ENCODE measurements at regions not wholly inside any gene's neighbourhood (a gene's known extent, or its start where the extent isn't known, plus 50 kb on each side); places are given as distances from the start of the nearest gene placed in this dataset.

DNA sequence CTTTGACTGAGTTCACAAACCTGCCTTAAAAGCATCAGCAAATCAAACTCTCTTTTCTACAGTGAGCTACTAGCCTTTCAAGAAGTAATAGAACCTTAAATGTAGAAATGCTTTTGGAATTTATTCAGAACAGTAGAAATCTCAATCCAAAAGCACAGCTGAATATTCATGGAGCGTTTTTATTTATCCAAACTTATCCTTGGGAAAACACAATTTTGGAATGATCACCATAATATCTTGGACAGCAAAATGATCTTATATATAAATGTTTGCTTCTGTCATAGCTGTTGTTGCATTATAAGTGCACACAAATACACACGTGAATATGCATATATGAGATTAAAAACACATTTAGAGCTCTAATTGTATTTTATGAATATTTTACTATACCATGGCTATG, 747.3 kb upstream of the PIK3C3 start:
- no peak for DNase-seq

DNA sequence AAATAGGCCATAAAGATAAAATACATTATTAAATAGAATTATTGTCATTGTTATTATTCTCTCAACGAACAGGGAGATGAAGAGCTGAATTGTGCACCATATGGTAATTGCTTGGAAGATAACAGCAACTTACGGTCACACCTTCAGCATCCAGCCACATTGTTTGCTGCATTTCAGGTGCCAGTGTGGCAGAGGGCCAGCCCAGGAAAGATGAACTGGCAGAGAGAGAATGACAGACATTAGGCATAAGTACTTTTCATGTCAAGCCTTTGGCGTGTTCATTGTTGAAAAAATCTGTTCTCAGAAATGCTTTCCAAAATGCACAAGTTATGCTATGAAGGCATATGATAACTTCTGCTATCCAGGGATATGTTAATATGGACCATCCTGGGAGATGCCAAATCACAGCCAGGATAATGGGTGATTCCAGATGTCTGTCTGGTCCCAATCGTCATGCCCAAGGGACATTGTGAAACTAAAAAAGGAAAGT, 748.6 kb upstream of the PIK3C3 start:
- DNase-seq: no peak

DNA sequence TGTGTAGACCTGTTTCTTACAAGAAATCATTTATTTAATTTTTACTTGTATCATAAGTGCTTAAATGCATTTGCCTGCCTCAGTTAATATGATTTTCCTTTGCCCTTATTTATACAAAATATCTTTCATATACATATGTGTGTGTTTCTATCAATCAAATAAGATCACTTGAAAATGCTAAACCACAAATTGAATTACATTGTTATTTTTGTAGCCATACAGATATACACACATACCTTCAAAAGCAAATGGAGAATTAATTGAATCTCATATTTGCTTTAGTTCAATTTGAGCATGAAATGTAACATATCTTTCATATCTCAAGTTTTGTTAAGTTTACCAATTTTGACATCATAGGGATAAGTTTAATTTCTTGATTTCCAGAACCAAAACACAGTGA, 755.8 kb upstream of the PIK3C3 start:
- no peak for DNase-seq

DNA sequence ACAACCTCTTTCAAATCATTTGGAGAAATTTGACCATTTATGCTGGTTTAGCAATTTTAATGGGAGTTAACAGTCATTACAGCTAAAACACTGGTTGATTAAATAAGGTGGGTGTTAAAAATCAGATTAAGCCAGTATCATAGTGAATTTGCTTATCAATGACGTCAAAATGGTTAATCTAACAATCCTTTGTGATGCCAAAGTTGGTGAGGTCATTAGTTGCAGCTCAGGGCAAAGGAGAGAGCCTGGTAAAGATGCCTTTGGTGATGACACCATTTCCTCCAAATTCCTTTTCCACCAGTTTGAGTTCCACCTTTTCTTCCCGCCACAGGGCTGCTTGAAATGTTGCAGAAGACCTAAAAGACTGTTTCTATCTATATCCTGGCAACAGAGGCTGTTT, 757.1 kb upstream of the PIK3C3 start:
- DNase-seq: no peak

- DNase-seq: no peak
Measured at GRCh38 chr18:41170346-41170745, 784.7 kb upstream of the PIK3C3 start.

- no peak for DNase-seq
Measured at GRCh38 chr18:41165625-41166024, 789.4 kb upstream of the PIK3C3 start.

DNA sequence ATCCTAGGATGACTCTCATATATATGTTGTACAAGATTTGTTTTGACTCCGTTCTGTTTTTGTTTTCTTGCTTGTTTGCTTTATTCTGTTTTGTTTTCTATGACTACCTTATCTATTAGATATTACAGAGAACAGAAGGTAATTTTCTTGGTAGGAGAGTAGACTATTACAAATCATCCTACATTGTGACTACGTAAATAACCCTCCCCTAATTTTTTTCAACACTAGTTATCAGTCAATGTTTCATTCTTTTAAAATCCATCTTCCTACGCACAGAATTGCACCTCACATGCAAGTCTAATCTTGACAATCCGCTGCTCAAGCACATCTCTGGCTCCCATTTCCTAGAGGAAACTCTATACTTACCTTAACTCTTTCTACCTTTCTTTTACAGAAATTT, 792.3 kb upstream of the PIK3C3 start:
- DNase-seq: no peak

DNA sequence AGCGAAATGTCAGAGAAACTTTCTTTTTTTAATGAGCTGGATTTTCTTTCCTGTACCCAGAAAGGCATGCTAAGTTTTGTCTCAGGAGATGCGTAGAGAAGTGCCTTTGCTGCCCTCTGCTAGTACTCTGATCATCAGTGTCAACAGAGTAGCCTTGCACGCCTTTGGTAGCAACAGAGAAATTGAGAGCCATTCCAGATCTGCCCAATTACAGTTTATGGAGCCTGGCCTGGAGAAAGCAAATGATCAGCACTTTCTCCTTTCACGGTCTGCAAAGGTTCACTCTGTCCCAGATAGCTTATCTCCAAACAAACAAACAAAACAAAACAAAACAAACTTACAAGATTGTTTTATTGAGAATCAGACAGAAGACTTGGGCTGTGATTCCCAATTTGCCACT, 792.8 kb upstream of the PIK3C3 start:
- DNase-seq: no peak

GRCh38 chr18:41155910-41156851, 798.9 kb upstream of the PIK3C3 start:
- no peak for DNase-seq

DNA sequence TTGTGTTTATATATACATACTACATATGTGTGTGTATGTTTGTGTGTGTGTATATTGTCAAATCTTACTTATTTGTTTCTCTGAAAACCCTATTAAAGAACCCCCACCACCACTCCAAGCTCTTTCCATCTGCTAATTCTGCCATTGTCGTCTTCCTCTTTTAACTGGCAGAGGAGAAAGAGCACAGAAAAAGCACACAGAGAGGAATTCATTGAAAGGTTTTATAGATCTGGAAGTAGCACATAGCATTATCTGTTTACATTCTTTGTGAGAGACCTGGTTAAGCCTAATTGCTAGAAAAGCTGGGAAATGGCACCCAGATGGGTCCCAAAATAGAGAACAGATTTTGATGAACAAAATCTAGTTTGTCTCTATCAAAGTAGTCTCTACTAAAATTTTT, 800.0 kb upstream of the PIK3C3 start:
- DNase-seq: no peak

GRCh38 chr18:41153871-41154270, 801.2 kb upstream of the PIK3C3 start:
- no peak for DNase-seq

DNA sequence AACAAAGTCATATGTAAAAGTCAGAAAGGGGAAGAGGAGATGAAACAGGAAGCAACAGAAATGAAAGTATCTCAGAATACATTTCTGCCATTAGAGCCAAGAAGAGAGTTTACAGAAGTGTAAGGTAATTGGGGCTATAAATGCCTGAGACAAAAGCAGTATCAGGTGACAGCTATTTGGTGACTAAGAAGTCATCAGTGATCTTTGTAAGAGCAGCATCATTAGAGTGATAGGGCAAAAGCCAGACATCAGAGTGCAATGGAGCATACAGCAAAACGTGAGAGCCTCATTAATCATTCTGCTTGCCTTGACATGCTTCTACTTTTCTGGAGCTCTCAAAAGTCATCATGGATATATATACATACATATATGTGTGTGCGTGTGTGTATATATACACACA, 804.7 kb upstream of the PIK3C3 start:
- DNase-seq: no peak

DNA sequence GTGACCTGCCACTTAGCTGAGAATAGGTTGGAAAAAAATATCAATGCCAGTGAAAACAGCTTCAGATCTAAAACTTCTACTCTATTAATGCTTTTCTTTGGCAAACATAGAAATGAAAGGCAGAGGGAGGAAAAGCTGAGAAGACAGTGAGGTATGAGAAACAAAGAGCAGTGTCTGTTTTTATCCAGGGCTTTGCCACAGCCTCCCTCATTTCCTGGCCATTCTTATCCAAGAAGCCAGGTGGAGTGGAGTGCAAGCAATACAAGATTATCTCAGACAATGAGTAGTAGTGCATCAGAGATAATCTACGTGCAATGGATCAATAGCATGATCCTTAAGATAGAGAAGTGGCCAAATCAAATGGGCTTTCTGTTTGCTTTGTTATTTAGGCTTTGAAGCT, 808.7 kb upstream of the PIK3C3 start:
- no peak for DNase-seq

- no peak for DNase-seq
Measured at GRCh38 chr18:41145516-41145915, 809.5 kb upstream of the PIK3C3 start.

DNA sequence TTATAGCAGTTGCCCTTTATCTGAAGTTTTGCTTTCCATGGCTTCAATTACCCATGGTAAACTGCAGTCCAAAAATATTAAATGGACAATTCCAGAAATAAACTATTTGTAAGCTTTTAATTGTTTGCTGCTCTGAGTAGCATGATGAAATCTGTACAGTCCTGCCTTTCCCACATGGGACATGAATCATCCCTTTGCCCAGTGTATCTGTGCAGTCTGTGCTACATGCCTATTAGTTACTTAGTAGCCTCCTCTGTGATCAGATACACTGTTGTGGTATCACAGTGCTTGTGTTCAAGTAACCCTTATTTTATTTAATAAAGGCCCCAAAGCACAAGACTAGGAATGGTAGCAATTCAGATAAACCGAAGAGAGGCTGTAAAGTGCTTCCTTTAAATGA, 810.6 kb upstream of the PIK3C3 start:
- no peak for DNase-seq

GRCh38 chr18:41140506-41140905, 814.5 kb upstream of the PIK3C3 start:
- DNase-seq: no peak

DNA sequence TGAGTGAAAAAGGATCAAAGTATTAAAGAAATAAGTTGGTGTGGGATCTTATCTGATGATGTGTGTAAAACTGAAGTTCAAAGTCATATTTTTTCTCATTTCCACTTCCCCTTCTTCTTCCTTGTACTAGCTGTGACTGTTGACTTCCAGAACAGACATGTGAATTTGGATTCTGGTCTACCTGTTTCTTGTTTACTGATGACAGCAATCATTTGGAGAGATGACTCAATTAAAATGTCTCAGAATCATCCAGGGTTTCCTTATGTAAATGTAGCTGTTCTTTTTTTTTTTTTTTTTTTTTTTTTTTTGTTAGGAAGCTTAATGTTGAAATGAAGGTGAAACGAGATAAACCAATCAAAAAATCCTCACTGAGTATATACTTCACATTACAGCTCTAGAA, 819.9 kb upstream of the PIK3C3 start:
- DNase-seq: no peak

GRCh38 chr18:41134426-41134825, 820.6 kb upstream of the PIK3C3 start:
- no peak for DNase-seq

DNA sequence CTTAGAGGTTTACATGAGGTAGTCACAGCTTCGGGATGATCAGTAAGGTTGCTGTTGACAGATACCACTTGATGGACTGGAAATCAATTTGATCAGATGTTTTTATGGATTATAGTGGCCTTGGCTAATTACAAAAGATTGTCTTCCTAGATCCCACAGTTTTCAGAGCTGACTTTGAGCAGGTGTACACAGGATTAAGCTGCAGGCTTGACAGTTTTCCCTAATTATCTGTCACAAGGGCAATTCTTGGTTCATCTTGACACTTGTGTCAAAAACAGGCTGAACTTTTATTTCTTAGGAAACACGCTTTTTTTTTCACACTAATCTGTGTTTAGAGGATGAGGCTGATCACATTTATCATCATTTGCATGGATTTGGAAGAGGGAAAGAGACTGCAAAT, 824.0 kb upstream of the PIK3C3 start:
- no peak for DNase-seq

- DNase-seq: no peak
Measured at GRCh38 chr18:41128545-41128944, 826.5 kb upstream of the PIK3C3 start.

GRCh38 chr18:41128126-41128525, 826.9 kb upstream of the PIK3C3 start:
- DNase-seq: no peak

DNA sequence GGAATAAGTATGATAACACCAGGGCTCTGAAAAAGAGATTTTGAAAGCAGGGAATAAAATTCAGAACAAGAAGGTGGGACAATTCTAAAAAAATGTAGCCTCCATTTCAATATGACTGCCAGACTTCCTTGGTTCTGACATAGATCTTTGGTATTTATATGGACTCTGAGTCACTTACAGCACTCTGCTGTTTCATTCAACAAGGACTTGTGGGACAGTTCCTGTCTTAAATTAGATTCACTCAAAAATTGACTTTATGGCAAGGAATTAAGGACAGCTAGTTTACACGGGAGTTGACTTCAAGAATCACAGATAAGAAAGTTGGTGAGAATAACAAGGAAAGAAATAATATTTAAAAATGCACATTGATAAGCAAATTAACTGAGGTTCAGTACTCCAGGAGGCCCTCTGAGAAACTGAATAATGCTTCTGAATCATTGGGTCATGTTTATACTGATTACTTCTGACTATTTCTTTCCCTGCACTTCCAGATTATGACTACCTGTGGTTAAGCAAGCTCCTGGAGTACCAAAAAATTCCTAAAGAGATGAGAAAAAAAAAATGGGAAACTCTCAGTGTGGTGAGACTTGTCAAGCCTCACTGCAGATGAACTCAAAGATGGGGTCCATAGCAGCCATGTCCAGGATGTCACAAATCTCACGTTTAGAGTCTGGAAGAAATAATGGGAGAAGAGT, 828.3 kb upstream of the PIK3C3 start:
- no peak for DNase-seq

DNA sequence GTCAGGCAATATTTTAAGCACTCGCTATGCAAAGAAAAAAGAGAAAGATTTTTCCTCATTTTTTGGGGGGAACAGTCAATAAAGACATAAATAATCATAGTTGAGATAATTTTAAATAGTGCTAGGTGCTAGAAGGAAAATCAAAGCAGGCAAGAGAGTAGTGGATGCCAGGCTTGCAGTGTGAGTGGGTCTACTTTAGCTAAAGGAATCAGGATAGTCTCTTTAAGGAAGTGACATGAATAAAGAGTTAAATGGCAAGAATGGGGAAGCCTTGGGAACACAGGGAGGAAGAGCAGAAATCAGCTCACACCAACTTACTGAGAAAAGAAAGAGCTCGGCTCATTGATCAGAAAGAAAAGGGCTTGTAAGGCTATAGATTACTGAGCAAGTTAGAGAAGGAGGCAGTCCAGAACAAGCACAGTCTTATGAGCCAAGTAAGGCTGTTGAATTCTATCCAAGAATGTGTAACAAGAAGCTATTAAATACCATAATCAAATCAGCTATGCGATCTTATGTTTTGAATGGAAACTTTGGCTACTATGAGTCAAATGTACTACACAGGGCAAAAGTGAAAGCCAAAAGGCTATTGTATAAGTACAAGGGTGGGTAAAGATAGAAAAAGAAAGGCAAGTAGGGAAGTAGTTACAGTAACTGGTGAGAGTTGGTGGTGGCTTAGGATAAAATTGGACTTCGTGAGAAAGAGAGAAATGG, 833.8 kb upstream of the PIK3C3 start:
- no peak for DNase-seq

DNA sequence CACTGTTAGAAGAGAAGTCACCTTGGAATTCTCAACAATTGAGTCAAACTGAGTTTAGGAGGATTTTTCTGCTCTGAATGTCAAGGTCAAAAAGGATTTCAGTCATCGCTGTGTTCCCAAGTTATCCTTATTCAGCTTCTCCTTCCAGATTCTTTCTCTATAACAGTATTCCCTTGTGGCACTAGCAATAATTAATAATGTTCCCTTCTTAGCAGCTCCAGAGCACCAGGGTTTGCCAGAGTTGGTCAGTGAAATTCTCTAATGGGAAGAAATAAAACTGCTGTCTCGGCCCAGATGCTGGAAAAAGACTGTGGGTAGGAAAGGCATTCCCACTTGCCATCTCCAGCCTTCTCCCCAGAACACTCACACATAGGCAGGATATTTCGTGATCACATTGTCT, 836.0 kb upstream of the PIK3C3 start:
- DNase-seq: no peak

Data from GDM1 (cell line).